Transverse colon (tissue), 4 donors: ENCODE measurements at regions not wholly inside any gene's neighbourhood (a gene's known extent, or its start where the extent isn't known, plus 50 kb on each side); places are given as distances from the start of the nearest gene placed in this dataset.

Experiments used
- EP300 ChIP-seq: sonication (generic); formaldehyde crosslinking; IDR thresholded peaks from one replicate; pipeline ENCODE4 v1.6.1; 2017; ENCODE audit warnings: antibody characterized with exemption, low read depth
- POLR2A ChIP-seq: fragments of 450-650 bp; IDR thresholded peaks from one replicate; pipeline ENCODE4 v1.6.1; 2016; ENCODE audit warnings: antibody characterized with exemption, mild to moderate bottlenecking, moderate library complexity
- POLR2AphosphoS5 ChIP-seq, 3 donors: sonication (generic); formaldehyde crosslinking; IDR thresholded peaks; one replicate each; pipeline ENCODE4 v1.6.1; 2016; ENCODE audit warnings: antibody characterized with exemption in 3 of 3
- TF ChIP-seq, protein P1 (sequence below), 5 experiments: fragments of 200-600 bp in 3 of 5; fragments of 450-650 bp in 2 of 5; sonication (generic) in 3 of 5; IDR thresholded peaks; 1 replicate in 2 of 5; 2 replicates in 3 of 5; pipeline ENCODE4 v1.5.1; 2016 to 2017; ENCODE audit warnings: antibody characterized with exemption in 5 of 5, inconsistent platforms in 3 of 5, mild to moderate bottlenecking in 2 of 5, moderate library complexity in 1 of 5

DNA sequence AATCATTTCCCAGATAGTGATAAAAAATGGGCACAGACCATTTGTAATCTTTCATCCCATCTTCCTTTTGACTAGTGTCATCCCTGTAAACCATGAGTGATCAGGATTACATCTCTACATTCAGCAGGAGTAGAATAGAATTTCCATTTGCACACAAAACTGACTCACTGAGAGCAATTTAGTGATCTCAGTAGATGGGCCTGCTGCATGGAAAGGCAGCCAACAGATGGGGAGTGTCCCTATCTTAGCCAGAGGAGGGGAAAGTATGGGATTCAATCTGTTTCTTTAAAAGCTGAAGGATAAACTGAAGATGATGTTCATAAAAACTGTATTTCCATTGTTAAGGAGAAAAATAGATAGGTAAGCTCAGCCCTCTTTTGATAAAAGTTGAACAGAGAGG, 441.7 kb downstream of the ZNF521 start:
- TF ChIP-seq, protein P1, sequence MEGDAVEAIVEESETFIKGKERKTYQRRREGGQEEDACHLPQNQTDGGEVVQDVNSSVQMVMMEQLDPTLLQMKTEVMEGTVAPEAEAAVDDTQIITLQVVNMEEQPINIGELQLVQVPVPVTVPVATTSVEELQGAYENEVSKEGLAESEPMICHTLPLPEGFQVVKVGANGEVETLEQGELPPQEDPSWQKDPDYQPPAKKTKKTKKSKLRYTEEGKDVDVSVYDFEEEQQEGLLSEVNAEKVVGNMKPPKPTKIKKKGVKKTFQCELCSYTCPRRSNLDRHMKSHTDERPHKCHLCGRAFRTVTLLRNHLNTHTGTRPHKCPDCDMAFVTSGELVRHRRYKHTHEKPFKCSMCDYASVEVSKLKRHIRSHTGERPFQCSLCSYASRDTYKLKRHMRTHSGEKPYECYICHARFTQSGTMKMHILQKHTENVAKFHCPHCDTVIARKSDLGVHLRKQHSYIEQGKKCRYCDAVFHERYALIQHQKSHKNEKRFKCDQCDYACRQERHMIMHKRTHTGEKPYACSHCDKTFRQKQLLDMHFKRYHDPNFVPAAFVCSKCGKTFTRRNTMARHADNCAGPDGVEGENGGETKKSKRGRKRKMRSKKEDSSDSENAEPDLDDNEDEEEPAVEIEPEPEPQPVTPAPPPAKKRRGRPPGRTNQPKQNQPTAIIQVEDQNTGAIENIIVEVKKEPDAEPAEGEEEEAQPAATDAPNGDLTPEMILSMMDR (IDR thresholded peaks at IDR 0.05): no peak
- TF ChIP-seq POLR2AphosphoS5 (IDR thresholded peaks at IDR 0.05) (no peak), EP300 (no peak), POLR2A (no peak)
